GM18867 (cell line): ENCODE measurements at regions not wholly inside any gene's neighbourhood (a gene's known extent, or its start where the extent isn't known, plus 50 kb on each side); places are given as distances from the start of the nearest gene placed in this dataset.

ENCODE experiments used
- ATAC-seq: cut with Tn5 transposase; IDR thresholded peaks from one replicate; pipeline ENCODE4 v1.9.1; 2021; ENCODE audit warnings: mild to moderate bottlenecking, moderate library complexity; ENCODE audit not compliant: unreplicated experiment

DNA sequence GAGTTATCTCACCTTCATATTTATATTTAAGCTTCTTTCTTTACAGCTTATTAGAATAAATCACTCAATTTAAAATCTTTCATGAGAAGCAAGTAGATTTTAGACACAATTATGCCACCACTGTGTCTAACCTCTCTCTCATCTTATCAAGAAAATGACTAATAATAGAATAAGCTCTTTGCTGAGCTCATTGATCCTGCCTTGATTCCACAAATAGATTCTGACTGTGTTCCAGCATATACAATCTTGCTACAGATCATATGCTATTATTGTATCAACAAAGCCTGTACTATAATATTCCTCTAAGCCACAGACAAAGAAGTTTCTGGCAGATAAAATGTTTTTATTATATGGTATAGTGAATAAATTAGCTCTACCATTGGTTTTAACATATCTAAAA, 168.7 kb upstream of the GULP1 start:
- ATAC-seq, result no peak

GRCh38 chr2:188129677-188130076, 162.0 kb upstream of the GULP1 start:
- ATAC-seq, result no peak

GRCh38 chr2:188130317-188130716, 161.4 kb upstream of the GULP1 start:
- ATAC-seq, result no peak

DNA sequence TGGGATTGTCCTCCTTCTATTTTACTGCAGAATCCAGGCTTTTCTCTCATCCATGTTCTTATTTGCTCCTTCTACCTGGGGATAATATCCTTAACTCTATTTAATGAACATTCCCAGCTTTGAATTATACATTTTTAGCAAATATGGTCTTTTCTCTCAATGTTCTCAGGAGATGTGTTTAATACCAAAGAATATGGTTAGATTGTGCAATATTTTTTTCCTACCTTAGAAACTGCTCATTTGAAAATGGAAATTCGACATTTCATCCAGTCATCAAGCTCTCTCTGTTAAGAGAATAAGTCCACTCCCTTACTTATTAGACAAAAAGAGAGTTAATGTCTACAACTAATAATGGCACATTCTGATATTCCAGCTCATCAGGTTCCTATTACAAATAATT, 160.4 kb upstream of the GULP1 start:
- ATAC-seq, result no peak

GRCh38 chr2:188132385-188132784, 159.3 kb upstream of the GULP1 start:
- no peak for ATAC-seq

DNA sequence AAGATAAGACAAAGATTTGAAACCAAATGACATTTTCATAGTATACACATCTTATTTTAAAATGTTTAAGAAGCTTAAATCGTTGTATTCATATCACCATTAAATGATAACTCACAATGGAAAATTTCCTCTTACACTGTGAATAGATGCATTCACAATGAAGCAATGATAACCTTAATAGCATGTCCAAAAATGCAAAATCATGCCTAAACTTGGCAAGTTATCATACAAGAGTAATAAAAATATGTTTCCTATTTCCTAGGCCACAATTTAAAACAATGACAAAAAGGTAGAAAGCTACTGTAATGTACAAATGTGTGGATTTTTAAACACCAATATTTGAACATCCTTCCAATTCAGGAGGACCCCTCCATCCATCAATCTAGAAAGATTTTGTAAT, 157.4 kb upstream of the GULP1 start:
- ATAC-seq, result no peak

DNA sequence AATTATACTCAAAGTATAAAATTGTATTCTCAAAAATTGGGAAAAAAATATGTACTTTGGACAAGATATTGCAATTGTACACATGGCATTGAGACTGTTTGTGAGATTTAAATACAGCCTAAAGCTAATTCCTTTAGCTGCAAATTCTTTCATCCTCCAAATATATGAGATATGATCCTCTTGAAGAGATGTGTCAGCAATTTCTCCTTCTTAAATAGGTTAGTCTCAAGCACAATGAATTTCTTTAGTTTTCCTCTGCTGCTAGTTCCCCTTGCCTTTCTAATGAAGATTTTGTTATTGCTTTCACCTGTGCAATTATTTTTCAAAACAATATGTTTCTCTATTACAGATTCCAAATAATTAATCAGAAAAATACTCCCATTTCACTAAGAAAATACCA, 153.4 kb upstream of the GULP1 start:
- ATAC-seq, result no peak

DNA sequence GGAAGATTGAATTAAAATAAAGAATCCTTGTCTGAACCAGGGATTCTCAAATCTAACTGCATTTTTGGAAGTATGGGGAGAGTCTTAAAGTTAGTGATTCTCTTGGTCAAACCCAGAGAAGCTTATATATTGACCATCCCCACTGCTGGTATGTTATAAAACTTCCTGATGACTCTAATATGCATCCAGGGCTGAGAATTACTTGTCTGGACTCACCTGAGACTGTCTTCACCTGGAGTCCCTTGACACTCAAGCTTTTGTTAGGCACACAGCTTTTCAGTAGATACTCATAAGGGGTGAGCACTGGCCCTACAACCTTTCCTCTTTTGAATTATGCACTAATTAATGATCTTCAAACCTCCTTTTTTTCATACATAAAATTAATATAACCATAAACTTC, 149.6 kb upstream of the GULP1 start:
- ATAC-seq, result no peak

- no peak for ATAC-seq
Observed at GRCh38 chr2:188142636-188143295, 148.9 kb upstream of the GULP1 start.

GRCh38 chr2:188145885-188146284, 145.8 kb upstream of the GULP1 start:
- ATAC-seq, result no peak

DNA sequence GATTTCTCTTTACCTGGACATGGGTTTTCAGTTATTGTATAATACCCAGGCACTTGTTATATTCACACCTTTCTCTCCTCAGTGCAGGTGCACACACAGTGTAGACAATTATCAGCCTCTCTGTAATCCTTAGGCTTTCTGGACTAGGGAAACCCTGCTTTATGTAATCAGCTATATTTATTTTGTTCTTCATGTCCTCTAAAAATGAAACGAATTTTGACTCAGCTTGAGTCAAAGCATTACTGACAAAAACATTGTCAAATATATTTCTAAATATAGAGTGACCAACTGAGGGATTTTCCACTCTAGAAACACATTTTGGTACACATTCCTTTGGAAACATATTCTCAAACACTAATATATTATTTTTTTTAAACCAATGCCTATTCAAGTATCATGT, 144.8 kb upstream of the GULP1 start:
- ATAC-seq, result no peak

DNA sequence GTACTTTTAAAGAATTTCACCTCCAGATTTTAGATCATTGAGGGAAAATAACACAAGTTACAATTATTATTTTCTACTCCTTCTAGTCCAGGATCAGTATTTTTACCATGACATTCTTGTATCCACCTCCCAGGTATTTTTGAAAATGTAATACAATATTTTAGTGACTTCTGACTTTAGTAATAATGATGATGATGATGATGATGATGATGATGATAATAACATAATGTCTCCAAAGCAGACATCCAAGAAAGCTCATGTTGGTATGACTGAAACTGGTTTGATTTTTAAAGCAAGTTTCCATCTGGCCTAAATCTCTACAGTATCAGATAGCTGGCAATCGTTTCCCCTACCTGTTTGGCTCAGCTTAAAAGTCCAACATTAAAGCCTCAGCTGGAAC, 140.0 kb upstream of the GULP1 start:
- no peak for ATAC-seq

DNA sequence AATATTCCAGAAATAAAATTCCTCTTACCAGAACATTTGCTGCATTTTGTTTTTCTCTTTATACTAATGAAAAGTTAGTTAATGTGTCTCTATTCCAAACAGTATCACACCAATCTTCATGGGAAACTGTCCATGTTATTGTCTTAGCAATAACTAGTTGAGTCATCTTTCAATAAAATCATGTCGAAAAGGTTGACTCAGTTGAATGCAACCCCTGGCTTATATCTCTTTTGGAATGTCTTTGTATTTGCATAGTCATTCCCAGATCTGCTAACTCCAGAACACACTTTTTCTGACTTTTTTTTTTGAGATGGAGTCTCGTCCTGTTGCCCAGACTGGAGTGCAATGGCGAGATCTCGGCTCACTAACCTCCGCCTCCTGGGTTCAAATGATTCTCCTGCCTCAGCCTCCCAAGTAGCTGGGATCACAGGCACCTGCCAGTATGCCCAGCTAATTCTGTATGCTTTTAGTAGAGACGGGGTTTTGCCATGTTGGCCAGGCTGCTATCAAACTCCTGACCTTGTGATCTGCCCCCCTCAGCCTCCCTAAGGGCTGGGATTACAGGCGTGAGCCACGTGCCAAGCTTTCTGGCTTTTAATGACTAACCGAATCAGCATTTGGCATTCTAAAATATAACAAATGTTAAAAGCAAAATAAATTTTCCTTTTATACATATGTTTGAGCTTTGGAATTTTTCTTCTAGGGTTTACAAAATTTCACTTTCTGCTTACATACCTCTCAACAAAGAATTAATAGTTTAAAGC, 133.2 kb upstream of the GULP1 start:
- no peak for ATAC-seq

DNA sequence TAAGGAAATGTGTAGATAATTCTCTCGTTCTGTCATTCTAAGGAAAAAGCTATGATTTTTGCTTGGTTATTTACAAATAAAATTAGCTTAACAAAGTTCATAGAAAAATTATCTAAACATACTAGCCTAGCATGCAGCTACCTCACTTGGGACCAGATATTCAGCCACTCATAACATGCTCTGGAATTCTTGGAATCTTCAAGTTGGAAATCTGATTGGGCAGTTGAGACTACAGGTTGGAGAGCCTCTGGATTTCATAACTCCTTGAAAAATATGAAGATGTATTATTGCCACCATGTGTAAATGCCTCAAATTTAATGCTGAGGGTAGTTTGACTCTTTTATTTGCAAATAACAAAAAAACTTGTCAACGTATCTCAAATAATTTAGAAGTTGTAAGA, 132.2 kb upstream of the GULP1 start:
- no peak for ATAC-seq

GRCh38 chr2:188170356-188170755, 121.3 kb upstream of the GULP1 start:
- ATAC-seq, result no peak

GRCh38 chr2:188176620-188177019, 115.1 kb upstream of the GULP1 start:
- ATAC-seq, result no peak

DNA sequence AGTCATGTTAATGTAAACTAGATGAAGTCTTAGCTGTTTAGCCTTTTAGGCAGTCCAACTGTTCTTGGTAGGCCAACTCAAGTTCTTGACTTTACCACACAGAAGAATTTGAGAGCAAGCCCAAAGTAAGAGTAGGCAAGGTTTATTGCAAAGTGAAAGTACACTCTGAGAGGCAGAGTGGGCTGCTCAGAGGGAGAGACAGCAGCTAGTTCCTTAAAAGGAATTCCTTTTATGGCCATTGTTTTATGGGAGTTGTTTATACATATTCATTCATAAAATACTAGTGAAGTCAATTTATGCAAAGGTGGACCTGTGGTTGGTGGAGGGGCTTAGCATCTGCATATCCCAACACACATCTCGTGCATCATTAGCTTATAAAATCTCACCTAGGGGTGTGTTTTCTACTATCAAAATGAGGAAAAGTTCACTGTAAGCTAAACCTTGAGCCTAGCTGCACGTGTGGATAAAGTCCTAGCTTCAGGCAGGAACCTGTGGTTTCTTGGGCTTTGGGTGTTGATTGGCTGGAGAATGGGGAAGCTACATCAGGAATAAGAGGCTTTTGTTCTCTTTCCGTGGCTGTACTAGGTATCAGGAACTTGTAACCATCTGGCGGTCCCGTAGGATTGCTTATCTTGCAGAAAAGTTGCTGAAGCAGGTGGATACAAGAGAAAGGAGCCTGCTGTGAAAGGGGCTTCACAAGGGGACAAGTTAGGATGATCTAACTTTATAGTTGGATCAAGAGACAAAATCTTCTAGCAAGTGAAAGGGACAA, 110.4 kb upstream of the GULP1 start:
- no peak for ATAC-seq

DNA sequence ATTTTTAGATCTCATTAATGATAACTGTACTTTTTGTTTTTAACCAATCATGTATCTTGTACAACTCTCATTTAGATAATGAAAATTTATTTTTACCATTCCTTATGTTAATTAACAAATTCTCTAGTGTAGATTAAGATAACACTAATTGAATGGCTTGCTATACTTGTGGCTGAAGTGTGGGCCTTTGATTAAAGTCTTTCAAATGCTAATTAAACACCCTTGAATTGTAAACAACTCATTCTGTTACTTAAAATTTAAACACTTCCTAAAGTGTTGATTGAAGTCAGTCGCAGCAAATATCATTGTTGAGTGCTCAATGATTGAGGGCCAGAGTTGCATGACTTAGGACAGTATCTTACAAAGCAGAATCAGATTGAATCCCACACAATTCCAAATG, 109.8 kb upstream of the GULP1 start:
- ATAC-seq, result no peak

GRCh38 chr2:188187726-188188125, 103.9 kb upstream of the GULP1 start:
- ATAC-seq, result no peak

- ATAC-seq, result no peak
Observed at GRCh38 chr2:188189356-188189755, 102.3 kb upstream of the GULP1 start.

- no peak for ATAC-seq
Observed at GRCh38 chr2:188193230-188193629, 98.4 kb upstream of the GULP1 start.
